Inferior parietal cortex (tissue), 1 donor: ENCODE measurements at regions not wholly inside any gene's neighbourhood (a gene's known extent, or its start where the extent isn't known, plus 50 kb on each side); places are given as distances from the start of the nearest gene placed in this dataset.
A peak's percentile ranks its signal among the peaks of the same experiment; 100 is the strongest.
"Not testable (repeated sequence)": the region's sequence is repeated elsewhere in the genome, so short reads cannot be mapped to it uniquely, and the experiment has no call there.

Experiments used
- DNase-seq: peaks from one replicate; pipeline ENCODE4 v3.0.0-alpha.2; 2016; ENCODE audit errors: extremely low spot score

- no peak for DNase-seq
Observed at GRCh38 chr1:87956750-87957149, 628.1 kb downstream of the LMO4 start.

GRCh38 chr1:87957331-87957730, 628.7 kb downstream of the LMO4 start:
- DNase-seq = no peak

GRCh38 chr1:87958201-87958600, 629.5 kb downstream of the LMO4 start:
- no peak for DNase-seq

GRCh38 chr1:87958716-87959115, 630.0 kb downstream of the LMO4 start:
- DNase-seq = no peak

- no peak for DNase-seq
Observed at GRCh38 chr1:87959236-87959635, 630.6 kb downstream of the LMO4 start.

GRCh38 chr1:87961992-87962391, 633.3 kb downstream of the LMO4 start:
- DNase-seq = no peak

- DNase-seq = no peak
Observed at GRCh38 chr1:87963556-87963955, 634.9 kb downstream of the LMO4 start.

GRCh38 chr1:87965193-87965592, 636.5 kb downstream of the LMO4 start:
- DNase-seq = no peak

GRCh38 chr1:87968197-87968955, 639.7 kb downstream of the LMO4 start:
- DNase-seq = peak; percentile 59

GRCh38 chr1:87969040-87969439, 640.4 kb downstream of the LMO4 start:
- DNase-seq = no peak

GRCh38 chr1:87972811-87973210, 644.1 kb downstream of the LMO4 start:
- DNase-seq = no peak

GRCh38 chr1:87973896-87974295, 645.2 kb downstream of the LMO4 start:
- DNase-seq = no peak

- DNase-seq = no peak
Observed at GRCh38 chr1:87976316-87976715, 647.6 kb downstream of the LMO4 start.

GRCh38 chr1:87977145-87977544, 648.5 kb downstream of the LMO4 start:
- no peak for DNase-seq

- no peak for DNase-seq
Observed at GRCh38 chr1:87979079-87979478, 650.4 kb downstream of the LMO4 start.

GRCh38 chr1:87980494-87980893, 651.8 kb downstream of the LMO4 start:
- no peak for DNase-seq

GRCh38 chr1:87981386-87981785, 652.7 kb downstream of the LMO4 start:
- DNase-seq = no peak

GRCh38 chr1:87981810-87982209, 653.1 kb downstream of the LMO4 start:
- DNase-seq = no peak

- no peak for DNase-seq
Observed at GRCh38 chr1:87983841-87984240, 655.2 kb downstream of the LMO4 start.

GRCh38 chr1:87985071-87985470, 656.4 kb downstream of the LMO4 start:
- no peak for DNase-seq

- DNase-seq = no peak
Observed at GRCh38 chr1:87986130-87986866, 657.6 kb downstream of the LMO4 start.

- DNase-seq = no peak
Observed at GRCh38 chr1:87989346-87989745, 660.7 kb downstream of the LMO4 start.

GRCh38 chr1:87992536-87992935, 663.9 kb downstream of the LMO4 start:
- not testable (repeated sequence) for DNase-seq
